H9 (cell line): ENCODE measurements at regions not wholly inside any gene's neighbourhood (a gene's known extent, or its start where the extent isn't known, plus 50 kb on each side); places are given as distances from the start of the nearest gene placed in this dataset.

Experiments
- DNase-seq: peaks from one replicate; pipeline ENCODE4 v3.0.0-alpha.2; 2017
- H2AFZ ChIP-seq: one replicate; pipeline ENCODE4 v1.6.1; 2013; ENCODE audit warnings: mild to moderate bottlenecking, low read length, control low read depth, moderate library complexity
- H2AK5ac ChIP-seq: 2 replicates; pipeline ENCODE4 v1.6.1; 2013; ENCODE audit warnings: low read length, control low read depth, mixed read lengths; ENCODE audit not compliant: insufficient read length
- H2BK120ac ChIP-seq: one replicate; pipeline ENCODE4 v1.6.1; 2013; ENCODE audit warnings: low read depth, mild to moderate bottlenecking, low read length, control low read depth, inconsistent platforms; ENCODE audit not compliant: poor library complexity, severe bottlenecking
- H2BK12ac ChIP-seq: 2 replicates; pipeline ENCODE4 v1.6.1; 2013; ENCODE audit warnings: low read length, control low read depth, mixed read lengths, low read depth; ENCODE audit not compliant: insufficient read length
- H2BK15ac ChIP-seq: 2 replicates; pipeline ENCODE4 v1.6.1; 2013; ENCODE audit warnings: low read depth, low read length, control low read depth
- H2BK20ac ChIP-seq: one replicate; pipeline ENCODE4 v1.6.1; 2013; ENCODE audit warnings: low read depth, mild to moderate bottlenecking, low read length, control low read depth, inconsistent platforms; ENCODE audit not compliant: poor library complexity, severe bottlenecking
- H2BK5ac ChIP-seq: 2 replicates; pipeline ENCODE4 v1.6.1; 2013; ENCODE audit warnings: low read length, control low read depth, mixed read lengths; ENCODE audit not compliant: insufficient read length
- H3K14ac ChIP-seq: 2 replicates; pipeline ENCODE4 v1.6.1; 2013; ENCODE audit warnings: low read length, control low read depth; ENCODE audit not compliant: insufficient read depth
- H3K18ac ChIP-seq: 2 replicates; pipeline ENCODE4 v1.6.1; 2013; ENCODE audit warnings: low read depth, mild to moderate bottlenecking, mixed read lengths, low read length, control low read depth; ENCODE audit not compliant: insufficient read length
- H3K23ac ChIP-seq: 2 replicates; pipeline ENCODE4 v1.6.1; 2013; ENCODE audit warnings: low read length, control low read depth, mixed read lengths, low read depth; ENCODE audit not compliant: insufficient read length
- H3K23me2 ChIP-seq: 2 replicates; pipeline ENCODE4 v1.6.1; 2013; ENCODE audit warnings: low read depth, mild to moderate bottlenecking, mixed read lengths, low read length, control low read depth; ENCODE audit not compliant: insufficient read length, poor library complexity, severe bottlenecking
- H3K27ac ChIP-seq: 2 replicates; pipeline ENCODE4 v1.5.1; 2013; ENCODE audit warnings: low read length, control low read depth, mixed read lengths, low read depth; ENCODE audit not compliant: insufficient read length
- H3K27me3 ChIP-seq: 2 replicates; pipeline ENCODE4 v1.6.1; 2013; ENCODE audit warnings: low read length, control low read depth, inconsistent platforms; ENCODE audit not compliant: insufficient read depth
- H3K4ac ChIP-seq: 2 replicates; pipeline ENCODE4 v1.6.1; 2013; ENCODE audit warnings: low read depth, mild to moderate bottlenecking, control low read depth, inconsistent platforms, low read length, moderate library complexity
- H3K4me1 ChIP-seq: 2 replicates; pipeline ENCODE4 v1.6.1; 2013; ENCODE audit warnings: low read length, control low read depth, inconsistent platforms; ENCODE audit not compliant: insufficient read depth
- H3K4me2 ChIP-seq: 2 replicates; pipeline ENCODE4 v1.6.1; 2013; ENCODE audit warnings: low read length, control low read depth, mixed read lengths; ENCODE audit not compliant: insufficient read length, insufficient read depth
- H3K56ac ChIP-seq: 2 replicates; pipeline ENCODE4 v1.6.1; 2013; ENCODE audit warnings: low read depth, mild to moderate bottlenecking, mixed read lengths, low read length, control low read depth; ENCODE audit not compliant: insufficient read length
- H3K79me1 ChIP-seq: 2 replicates; pipeline ENCODE4 v1.6.1; 2013; ENCODE audit warnings: low read depth, mild to moderate bottlenecking, moderate library complexity, low read length, control low read depth, inconsistent platforms; ENCODE audit not compliant: insufficient read depth, poor library complexity, severe bottlenecking
- H3K79me2 ChIP-seq: 2 replicates; pipeline ENCODE4 v1.6.1; 2013; ENCODE audit warnings: low read length, control low read depth, inconsistent platforms; ENCODE audit not compliant: insufficient read depth
- H3K9ac ChIP-seq: 2 replicates; pipeline ENCODE4 v1.6.1; 2013; ENCODE audit warnings: low read length, control low read depth, mixed read lengths; ENCODE audit not compliant: insufficient read length; ENCODE audit errors: extremely low read depth
- H3K9me3 ChIP-seq: one replicate; pipeline ENCODE4 v1.6.1; 2013; ENCODE audit warnings: low read depth, low read length, inconsistent platforms; ENCODE audit not compliant: control insufficient read depth
- H3T11ph ChIP-seq: one replicate; pipeline ENCODE4 v1.6.1; 2013; ENCODE audit warnings: mild to moderate bottlenecking, low read length, control low read depth, inconsistent platforms
- H4K20me1 ChIP-seq: one replicate; pipeline ENCODE4 v1.6.1; 2013; ENCODE audit not compliant: control insufficient read depth, insufficient read length, insufficient read depth
- H4K5ac ChIP-seq: 2 replicates; pipeline ENCODE4 v1.6.1; 2013; ENCODE audit warnings: low read depth, mild to moderate bottlenecking, mixed read lengths, low read length, control low read depth; ENCODE audit not compliant: insufficient read length
- H4K8ac ChIP-seq: replicated peaks from 2 replicates; pipeline ENCODE4 v1.6.1; 2013; ENCODE audit warnings: low read length, control low read depth, mixed read lengths, low read depth; ENCODE audit not compliant: insufficient read length
- H4K91ac ChIP-seq: 2 replicates; pipeline ENCODE4 v1.6.1; 2013; ENCODE audit warnings: low read depth, mild to moderate bottlenecking, moderate library complexity, mixed read lengths, low read length, control low read depth; ENCODE audit not compliant: insufficient read length
- H3K27ac Mint-ChIP-seq, 3 experiments: 2 replicates in 2 of 3; 3 replicates in 1 of 3; pipeline ENCODE4 v1.8.0; 2020 to 2021; ENCODE audit warnings: mixed read lengths in 3 of 3, mild to moderate bottlenecking in 1 of 3, moderate library complexity in 1 of 3
- H3K27me3 Mint-ChIP-seq: 2 replicates; pipeline ENCODE4 v1.8.0; 2021; ENCODE audit warnings: low read depth, mild to moderate bottlenecking, moderate library complexity, mixed read lengths
- H3K36me3 Mint-ChIP-seq, 3 experiments: 2 replicates in 2 of 3; 3 replicates in 1 of 3; pipeline ENCODE4 v1.8.0; 2020 to 2021; ENCODE audit warnings: low read depth in 3 of 3, mixed read lengths in 3 of 3; ENCODE audit not compliant: insufficient read depth in 1 of 3
- H3K4me1 Mint-ChIP-seq, 2 experiments: 2 replicates each; pipeline ENCODE4 v1.8.0; 2020; ENCODE audit warnings: mixed read lengths in 2 of 2
- H3K4me3 Mint-ChIP-seq, 2 experiments: 2 replicates in 1 of 2; 3 replicates in 1 of 2; pipeline ENCODE4 v1.8.0; 2020 to 2021; ENCODE audit warnings: mild to moderate bottlenecking in 2 of 2, mixed read lengths in 2 of 2, moderate library complexity in 1 of 2
- H3K9me3 Mint-ChIP-seq, 2 experiments: 2 replicates in 1 of 2; 3 replicates in 1 of 2; pipeline ENCODE4 v1.8.0; 2020; ENCODE audit warnings: mild to moderate bottlenecking in 2 of 2, mixed read lengths in 2 of 2, moderate library complexity in 1 of 2
- TF ChIP-seq, protein P1 (sequence below): fragments of 200-600 bp; sonication (generic); conservative IDR thresholded peaks from 3 replicates; pipeline ENCODE4 v1.8.0; 2021; ENCODE audit warnings: antibody characterized with exemption, mild to moderate bottlenecking

GRCh38 chr4:137961051-137961438 is 281.1 kb downstream of the SLC7A11 start:
- Histone ChIP-seq H2BK15ac (no peak overlapping the region), H2AFZ (no peak overlapping the region), H3K56ac (no peak overlapping the region), H3K9me3 (no peaks in the 10 kb centered on the region), H2BK5ac (no peak overlapping the region), H3K18ac (no peak overlapping the region), H3K4me1 (no peaks in the 10 kb centered on the region), H3K79me1 (no peaks in the 10 kb centered on the region), H3K23ac (no peak overlapping the region), H3K9ac (no peak overlapping the region), H3K4me2 (no peak overlapping the region), H2BK12ac (no peak overlapping the region), H4K91ac (no peak overlapping the region), H2BK120ac (no peak overlapping the region), H3K23me2 (no peaks in the 10 kb centered on the region), H4K8ac (no peak overlapping the region), H3K79me2 (no peaks in the 10 kb centered on the region), H4K5ac (no peak overlapping the region), H4K20me1 (no peaks in the 10 kb centered on the region), H2BK20ac (no peak overlapping the region), H3K27ac (no peak overlapping the region), H3T11ph (no peak overlapping the region), H2AK5ac (no peak overlapping the region), H3K4ac (no peak overlapping the region), H3K27me3 (no peaks in the 10 kb centered on the region), H3K14ac (no peak overlapping the region)
- H3K27me3 Mint-ChIP-seq = no peaks in the 10 kb centered on the region
- H3K4me3 Mint-ChIP-seq = no peak overlapping the region
- no peaks in the 10 kb centered on the region; a peak in 1 of 7 replicates for H3K36me3 Mint-ChIP-seq
- no peak for DNase-seq
- H3K9me3 Mint-ChIP-seq = no peaks in the 10 kb centered on the region
- no peak overlapping the region for H3K27ac Mint-ChIP-seq
- TF ChIP-seq, protein P1, sequence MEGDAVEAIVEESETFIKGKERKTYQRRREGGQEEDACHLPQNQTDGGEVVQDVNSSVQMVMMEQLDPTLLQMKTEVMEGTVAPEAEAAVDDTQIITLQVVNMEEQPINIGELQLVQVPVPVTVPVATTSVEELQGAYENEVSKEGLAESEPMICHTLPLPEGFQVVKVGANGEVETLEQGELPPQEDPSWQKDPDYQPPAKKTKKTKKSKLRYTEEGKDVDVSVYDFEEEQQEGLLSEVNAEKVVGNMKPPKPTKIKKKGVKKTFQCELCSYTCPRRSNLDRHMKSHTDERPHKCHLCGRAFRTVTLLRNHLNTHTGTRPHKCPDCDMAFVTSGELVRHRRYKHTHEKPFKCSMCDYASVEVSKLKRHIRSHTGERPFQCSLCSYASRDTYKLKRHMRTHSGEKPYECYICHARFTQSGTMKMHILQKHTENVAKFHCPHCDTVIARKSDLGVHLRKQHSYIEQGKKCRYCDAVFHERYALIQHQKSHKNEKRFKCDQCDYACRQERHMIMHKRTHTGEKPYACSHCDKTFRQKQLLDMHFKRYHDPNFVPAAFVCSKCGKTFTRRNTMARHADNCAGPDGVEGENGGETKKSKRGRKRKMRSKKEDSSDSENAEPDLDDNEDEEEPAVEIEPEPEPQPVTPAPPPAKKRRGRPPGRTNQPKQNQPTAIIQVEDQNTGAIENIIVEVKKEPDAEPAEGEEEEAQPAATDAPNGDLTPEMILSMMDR = no peak
- no peaks in the 10 kb centered on the region for H3K4me1 Mint-ChIP-seq
